Glomerular visceral epithelial cell (primary cell): ENCODE measurements at regions not wholly inside any gene's neighbourhood (a gene's known extent, or its start where the extent isn't known, plus 50 kb on each side); places are given as distances from the start of the nearest gene placed in this dataset.
A peak's percentile ranks its signal among the peaks of the same experiment; 100 is the strongest.

Experiments used
- DNase-seq: peaks from one replicate; pipeline ENCODE4 v3.0.0-alpha.2; 2016; ENCODE audit errors: extremely low spot score

DNA sequence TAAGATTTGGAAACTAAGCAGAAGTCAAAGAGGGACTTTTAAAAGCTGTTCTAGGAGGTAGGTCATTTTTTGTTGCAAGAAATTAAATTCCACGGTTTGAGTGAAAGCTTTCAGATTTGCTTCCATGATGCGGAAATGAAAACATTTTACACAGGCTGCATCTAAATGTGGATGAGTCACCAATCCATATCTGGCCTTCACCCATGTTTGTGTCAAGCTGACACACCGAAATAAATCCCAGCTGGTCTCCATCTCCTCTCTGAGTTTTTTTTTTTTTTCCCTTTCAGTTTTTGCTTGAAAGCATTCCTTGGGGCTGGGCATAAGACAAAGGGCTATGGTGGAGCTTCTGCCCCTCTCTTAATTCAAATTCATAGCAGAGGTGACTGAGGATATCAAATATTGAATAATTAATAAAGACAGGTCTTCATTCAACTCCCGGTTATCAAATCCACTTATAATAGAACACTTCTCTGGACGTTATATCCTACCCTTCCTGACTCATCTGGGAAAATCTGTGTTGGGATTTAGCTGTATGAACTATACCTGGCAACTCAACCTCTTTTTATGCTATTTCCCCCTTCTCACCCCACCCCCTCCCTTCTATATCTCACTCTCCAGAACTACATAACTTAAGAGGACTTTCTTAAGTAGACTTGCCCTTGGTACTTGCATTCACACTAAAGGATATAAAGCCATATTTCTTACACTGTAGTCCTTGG, 558.3 kb upstream of the GCFC2 start:
- DNase-seq, result no peak

DNA sequence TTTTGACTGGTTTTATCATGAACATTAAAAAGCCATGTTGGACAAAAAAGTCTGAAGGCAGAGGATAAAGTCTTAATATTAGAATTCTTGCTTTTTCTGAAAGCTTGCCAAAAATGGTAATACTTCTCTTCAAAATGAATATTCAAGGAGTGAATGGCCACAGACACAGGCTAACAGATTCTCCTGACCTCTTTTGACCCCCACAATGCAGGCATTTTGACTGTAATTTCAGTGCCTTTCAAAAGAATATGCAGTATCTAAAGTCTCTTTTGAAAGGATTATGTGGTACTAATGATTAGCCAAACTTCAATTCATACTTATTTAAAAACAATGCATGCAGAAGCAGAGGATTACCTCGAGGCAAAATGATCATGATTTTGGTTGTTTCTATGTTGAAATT, 557.8 kb upstream of the GCFC2 start:
- no peak for DNase-seq

DNA sequence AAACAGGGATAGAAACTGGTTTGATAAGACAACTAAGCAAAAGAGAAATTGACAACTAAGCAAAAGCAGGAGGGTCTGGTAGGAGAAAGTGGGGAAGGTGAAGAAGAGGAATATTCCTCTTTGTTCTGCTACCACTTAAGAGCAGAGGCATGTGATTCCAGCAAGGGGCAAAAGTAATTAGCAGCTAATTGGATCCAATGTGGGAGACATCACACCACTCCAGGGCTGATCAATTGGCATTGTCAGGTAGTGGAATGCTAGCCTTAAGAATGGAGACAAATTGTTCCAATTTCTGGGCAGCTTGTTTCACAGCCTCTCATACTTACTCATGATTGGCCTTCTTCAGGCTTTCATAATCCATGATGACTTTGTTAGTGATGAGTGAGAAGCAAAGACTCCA, 547.1 kb upstream of the GCFC2 start:
- DNase-seq, result no peak

DNA sequence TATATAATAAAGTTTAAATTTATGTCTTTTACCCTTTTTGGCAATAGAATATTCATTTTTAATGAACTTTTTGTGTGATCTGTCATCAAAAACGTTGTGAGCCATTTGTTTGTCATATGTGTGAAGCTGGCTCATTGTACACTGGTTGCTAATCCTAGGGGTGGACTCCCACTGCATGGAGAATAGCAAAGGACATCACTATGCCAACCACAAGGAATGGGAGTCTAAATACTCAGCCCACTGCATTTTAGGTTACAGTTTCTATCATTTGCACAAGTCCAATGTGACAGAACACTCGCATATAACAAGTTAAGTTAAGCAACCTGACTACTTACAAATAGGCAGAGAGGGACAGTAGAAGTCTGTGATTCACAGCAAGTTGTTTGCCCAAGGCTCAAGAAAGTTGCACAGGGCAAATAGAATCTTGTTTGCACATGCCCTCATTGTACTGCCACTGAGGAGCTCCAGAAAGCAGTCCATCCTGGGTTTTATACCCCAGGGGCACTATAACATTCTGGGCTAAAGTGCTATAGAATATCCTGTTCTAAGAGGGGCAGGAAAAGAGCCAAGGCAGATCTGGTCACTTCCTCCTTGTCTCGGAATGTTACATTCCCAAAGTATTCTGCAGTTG, 545.9 kb upstream of the GCFC2 start:
- DNase-seq, result no peak

DNA sequence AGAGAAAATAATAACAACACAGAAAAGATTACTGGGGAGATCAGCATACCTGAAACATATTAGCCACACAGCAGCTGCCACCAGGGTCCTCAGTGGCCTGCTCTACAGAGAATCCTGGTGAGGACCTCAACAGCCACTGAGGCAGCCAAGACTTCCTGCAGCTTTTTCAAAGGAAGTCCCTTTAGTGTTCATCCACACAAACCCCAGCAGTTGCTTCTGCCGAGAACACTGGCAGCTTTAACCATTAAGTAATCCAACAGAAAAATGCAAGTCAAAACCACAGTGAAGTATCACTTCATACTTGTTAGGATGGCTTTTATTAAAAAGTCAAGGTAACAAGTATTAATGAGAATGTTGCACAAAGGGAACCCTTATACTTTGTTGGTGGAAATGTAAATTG, 542.0 kb upstream of the GCFC2 start:
- DNase-seq, result no peak

DNA sequence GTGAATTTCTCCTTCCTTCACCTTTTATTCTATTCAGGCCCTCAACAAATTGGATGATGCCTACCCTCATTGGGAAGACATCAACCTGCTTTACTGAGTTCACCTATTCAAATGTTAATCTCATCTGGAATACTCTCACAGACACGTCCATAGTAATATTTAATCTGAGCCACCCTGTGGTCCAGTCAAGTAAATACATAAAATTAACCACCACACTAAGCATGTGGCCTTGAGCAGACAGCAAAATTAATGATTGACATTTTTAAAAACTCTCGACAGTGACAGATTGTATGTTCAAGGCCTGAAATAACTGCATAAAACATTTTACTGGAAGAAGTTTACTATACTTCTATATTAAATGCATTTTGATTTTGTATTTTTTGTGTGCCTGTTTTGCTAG, 540.6 kb upstream of the GCFC2 start:
- DNase-seq, result no peak

DNA sequence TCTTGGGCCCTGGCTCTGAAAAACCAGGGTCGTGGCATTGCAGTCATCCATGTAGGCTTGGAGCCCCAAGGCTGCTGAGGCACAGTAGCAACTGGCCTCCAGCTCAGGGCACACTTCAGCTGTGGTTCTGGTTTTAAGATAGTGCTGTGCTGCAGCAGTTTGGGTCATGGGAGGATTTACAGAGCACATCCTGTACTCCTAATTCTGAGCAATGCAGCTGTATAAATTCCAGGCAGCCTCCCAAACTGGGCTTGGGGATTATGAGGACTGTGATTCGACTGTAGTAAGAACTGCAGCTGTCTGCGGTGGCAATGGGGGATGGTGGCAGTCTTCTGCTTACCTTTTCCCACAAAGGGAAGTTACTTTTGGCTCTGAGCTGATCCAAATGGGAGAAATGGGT, 536.3 kb upstream of the GCFC2 start:
- no peak for DNase-seq

DNA sequence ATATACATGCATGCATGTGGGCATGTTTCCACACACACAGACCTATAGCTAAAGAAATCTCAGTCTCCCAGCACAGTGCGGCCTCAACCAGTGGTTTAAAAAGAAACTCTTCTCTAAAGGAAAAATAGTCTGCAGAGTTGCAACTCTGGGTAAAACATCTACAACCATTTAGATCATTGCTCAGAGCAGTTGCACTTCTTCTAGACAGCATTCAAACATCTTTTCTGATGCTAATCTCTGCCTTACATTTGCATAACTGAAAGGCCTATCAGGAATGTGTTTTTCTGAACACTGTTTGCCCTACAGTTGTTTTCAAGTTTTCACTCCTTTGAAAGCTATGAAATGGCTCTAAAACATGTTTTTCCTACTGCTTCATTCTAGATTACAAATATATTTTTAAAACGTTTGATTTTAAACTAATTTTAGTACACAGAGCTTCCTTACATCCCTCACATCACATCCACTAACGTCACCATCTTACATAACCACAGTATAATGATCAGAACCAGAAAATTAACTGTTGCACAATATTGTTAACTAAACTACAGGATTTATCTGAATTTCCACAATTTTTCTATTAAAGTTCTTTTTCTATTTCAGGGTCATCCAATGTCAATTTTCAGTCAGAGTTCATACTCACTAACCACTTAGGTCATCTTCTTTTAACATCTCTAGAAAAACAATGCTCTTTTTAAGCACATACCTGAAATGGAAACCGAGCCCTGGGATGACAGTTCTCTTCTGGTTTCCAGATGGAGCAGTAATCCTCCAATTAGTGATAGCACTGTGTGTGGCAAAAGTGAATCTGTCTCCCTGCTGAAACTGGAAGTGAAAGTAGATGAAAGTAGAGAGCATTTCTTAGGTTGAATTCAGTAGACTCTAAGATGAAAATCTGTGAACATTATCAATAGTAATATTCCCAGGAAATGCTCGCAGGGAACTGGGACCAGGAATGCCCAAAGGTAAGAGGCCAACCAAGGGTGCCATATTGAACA, 501.6 kb upstream of the GCFC2 start:
- DNase-seq, result no peak

DNA sequence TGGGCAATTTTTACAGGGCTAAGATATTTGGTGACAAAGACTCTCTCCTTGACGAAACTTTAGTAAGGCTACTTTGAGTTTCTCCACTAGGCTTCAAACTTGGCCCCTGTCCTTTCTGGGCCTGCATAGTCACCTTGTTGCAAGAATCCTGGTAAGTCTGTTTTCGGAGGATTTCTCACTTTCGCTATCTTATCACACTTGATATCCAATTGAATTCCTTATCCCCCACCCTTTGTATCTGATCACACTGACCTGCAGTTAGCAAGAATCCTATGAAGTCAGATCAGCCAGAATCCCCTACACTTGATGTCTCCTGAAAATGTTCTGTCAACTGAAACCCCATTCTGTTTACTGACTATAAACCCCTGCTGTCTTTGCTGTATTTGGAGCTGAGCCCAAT, 499.8 kb upstream of the GCFC2 start:
- no peak for DNase-seq

DNA sequence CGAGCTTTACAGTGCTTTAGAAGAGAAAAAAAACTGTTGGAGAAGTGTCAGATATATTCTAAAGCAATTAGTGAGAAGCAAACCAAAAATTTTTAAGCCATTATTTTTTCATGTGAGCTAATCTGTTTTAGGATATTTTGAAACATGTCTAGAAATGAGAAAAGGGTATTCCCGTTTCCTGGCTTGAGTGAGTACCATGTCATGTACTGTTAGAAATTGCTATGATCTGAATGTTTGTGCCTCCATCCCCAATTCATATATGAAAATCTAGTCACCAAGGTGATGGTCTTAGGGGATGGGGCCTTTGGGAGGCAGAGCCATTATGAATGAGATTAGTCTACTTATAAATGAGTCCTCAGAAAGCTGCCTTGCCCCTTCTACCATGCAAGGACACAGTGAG, 493.3 kb upstream of the GCFC2 start:
- DNase-seq, result no peak

DNA sequence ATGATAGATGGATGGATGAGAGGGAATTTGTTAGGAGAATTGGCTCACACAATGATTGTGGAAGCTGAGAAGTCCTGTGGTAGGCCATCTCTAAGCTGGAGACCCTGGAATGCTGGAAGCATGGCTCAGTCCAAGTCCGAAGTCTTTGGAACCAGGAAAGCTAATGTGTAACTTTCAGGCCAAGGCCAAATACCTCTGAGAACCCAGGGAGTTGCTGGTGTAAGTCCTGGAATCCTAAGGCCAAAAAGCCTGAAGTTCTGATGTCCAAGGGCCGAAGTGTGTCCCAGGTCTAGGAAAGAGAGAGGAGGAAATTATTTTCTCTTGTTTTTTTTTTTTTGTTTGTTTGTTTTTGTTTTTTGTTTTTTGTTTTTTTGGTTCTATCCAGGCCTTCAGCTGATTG, 492.2 kb upstream of the GCFC2 start:
- DNase-seq, result no peak

DNA sequence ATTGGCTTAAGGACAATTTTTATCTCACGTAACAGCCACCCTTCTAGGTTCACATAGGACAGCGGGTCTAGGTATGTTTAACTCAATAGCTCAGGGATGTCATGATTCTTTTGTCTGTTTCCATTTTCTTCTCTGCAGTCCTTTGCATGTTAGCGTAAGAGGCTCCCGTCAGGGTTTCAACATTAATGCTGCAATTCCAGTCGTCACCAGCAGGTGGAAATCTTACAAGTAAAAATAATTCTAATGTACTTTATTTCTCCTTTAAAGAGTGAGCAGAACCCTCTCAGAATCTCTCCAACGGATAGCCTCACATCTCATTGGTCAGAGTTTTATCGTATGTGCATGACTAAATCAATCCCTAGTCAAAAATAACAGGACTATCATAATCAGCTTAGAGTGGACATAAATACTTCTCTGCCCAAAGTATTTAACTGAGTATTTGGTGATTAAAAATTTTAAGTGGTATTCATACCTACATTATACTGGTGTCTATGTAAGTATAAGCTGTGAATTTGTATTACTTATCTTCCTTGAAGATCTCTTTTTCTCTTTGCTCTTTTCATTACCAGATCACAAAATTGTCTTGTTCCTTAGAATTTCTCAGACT, 487.2 kb upstream of the GCFC2 start:
- DNase-seq, result peak; percentile 44

DNA sequence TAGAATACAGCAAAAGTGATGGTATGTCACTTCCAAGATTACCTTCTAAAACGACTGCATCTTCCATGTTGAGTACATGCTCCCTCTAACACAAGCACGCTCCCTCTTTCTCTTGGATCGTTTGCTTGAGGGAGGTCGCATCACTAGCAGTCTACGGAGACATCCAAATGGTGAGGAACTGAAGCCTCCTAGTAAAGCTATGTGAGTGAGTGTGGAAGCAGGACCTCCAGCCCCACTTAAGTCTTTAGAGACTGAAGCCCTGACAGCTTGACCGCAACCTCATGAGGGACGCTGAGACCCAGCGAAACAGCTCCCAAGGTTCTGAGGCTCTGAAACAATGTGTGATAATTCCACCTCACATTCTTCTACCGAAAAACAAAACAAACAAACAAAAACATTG, 486.7 kb upstream of the GCFC2 start:
- no peak for DNase-seq

DNA sequence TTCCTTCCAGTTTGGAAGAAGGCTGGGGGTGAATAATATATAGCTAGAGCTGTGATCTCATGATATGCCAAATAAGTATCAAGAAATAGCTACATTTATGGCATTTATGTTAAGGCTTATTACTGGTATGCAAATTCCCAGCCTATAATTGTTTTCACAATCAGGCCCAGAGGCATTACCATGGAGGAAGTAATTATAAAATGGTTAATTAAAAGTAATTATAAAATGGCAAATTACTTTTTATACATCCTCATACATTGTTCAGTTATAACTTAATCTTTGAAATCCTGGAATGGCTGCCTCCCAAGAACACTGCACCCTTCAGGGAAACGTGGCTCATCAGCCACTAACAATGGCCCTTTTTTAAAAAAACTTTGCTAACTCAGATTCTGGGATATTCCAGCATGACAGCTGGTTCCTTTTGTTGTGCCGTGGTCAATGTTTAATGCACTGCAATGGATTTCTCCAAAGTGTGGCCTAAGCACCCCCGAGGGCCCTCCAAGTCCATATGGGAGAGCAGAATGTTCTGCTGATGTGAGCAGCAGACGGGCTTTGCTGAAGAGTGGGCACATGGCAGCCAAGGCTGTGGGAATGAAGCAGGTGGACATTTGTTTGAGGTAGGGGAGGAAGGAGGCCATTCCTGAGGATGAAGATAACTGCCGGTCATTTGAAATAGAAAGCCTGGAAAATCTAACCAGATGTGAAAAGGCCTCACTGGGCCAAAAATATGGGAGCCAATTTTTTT, 483.5 kb upstream of the GCFC2 start:
- no peak for DNase-seq

DNA sequence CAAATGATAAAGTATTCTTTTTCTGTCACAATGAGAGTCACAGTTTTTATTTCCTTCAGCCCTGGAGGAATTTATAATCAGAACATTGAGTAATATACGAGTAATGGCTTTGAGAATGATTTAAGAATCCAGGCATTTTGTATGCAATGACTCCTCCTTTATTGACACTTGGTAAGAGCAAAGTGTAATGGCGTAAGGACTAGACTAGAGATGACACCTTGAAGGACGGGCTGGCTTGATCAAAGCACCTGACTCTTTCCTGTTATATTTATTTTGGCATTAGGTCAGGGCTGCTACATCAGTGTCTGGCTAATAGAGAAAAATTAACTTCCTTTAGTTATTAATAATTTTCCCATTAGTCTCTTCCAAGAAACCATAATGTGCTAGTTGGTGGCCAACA, 482.4 kb upstream of the GCFC2 start:
- DNase-seq, result no peak

DNA sequence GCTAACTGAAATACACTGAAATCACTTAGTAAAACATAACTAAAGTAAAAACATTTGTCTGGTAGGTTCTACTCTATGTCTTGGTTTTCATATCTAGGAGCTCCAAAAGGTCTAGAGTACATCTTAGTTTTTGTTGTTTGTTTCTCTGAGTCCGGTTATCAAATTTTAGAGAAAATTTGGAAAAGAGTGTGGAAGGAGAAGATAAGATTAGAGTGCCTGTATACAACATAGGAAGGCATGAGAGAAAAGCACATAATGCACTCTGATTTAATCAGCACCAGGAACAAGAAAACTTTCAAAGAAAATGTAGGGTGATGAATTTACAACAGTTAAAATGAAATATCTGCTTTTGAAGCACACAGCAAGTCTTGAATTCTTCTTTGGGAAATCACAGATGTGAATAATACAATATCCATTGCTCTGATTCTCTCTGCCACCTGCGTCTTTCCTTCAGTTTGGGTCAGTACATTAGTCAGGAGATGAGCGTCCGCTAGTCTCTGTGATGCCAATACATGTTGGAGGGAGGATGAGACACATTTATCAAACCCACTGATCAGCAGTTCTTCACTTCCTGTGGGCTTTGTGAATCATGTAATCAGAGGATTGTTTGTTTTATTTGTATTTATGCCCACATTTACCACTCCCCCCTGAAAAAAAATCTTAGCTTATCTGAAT, 477.8 kb upstream of the GCFC2 start:
- no peak for DNase-seq

DNA sequence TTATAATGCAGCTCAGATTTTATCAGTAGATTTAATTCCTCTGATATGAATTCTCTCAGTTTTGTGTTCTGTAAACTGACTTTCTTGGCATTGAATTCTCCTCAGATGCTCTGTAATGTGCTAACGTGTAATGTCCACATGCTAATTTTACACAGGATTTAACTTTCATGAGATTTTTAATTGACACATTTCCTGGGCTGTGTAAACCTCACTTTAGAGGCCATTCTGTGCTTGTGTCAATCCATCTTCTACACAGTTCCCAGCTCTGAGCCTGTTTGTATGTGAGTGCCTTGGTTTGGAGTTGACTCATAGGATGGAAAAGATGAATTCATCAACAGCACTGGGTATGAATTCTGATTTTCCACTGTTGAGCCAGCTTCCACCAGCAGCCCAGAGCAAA, 476.7 kb upstream of the GCFC2 start:
- no peak for DNase-seq

DNA sequence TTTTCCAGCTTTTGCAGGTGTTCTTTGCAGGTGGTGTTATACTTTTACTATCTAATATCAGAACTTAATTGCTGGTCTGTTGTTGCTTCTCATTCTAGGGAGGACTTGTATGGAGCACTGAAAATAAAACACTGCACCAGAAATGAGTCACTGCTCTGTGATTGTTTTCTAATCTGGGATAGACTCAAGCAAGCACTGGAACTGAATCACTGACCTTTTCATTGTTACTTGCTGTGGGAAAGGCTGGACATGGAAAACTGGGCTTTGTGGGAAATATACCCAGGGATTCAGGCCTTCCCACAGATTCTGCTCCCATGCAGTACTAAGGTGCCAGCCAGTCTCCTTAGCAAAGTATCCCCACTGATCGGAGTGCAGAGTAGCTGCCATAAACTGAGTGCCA, 470.0 kb upstream of the GCFC2 start:
- DNase-seq, result no peak

DNA sequence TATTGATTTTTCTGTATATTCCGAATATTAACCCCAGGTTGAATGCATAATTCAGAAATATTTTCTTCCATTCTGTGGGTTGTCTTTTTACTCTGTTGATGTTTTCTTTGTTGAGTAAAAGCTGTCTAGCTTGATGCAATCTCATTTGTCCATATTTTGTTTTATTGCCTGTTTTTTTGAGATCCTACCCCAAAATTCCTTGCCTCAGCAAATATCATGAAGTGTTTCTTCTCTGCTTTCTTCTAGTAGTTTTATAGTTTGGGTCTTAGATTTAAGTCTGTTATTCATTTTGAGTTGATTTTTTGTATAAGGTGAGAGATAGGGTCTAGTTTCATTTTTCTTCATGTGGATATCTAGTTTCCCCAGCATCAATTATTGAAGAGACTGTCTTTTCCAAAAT, 467.9 kb upstream of the GCFC2 start:
- no peak for DNase-seq

DNA sequence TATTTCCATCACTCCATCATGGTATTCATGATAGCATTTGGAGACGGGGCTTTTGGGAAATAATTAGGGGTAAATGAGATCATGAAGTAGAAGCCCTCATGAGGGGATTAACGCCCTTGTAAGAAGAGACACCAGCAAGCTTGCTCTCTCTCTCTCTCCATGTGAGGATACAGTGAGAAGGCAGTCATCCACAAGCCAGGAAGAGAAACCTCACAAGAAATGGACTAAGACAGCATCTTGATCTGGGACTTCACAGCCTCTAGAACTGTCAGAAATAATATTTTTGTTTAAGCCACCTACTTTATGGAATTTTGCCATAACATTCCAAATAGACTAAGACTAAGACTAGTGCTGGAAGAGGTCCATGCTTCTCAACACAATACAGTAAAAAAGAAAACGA, 464.6 kb upstream of the GCFC2 start:
- DNase-seq, result no peak

DNA sequence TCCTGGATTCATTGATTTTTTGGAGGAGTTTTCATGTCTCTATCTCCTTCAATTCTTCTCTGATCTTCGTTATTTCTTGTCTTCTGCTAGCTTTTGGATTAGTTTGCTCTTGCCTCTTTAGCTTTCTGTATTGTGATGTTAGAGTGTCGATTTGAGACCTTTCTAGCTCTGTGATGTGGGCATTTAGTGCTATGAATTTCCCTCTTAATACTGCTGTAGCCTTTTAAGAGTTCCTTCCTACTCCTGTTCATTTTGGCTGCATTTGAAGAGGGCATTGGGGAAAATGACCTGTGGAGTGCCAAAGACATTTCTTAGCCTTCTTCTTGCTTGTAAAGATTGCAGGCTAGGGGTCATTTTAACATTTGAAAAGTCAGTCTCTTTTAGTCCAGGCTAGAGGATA, 463.8 kb upstream of the GCFC2 start:
- DNase-seq, result no peak
